ENCODE measurements at regions not wholly inside any gene's neighbourhood (a gene's known extent, or its start where the extent isn't known, plus 50 kb on each side); places are given as distances from the start of the nearest gene placed in this dataset.
A peak's percentile ranks its signal among the peaks of the same experiment; 100 is the strongest.
"Not testable (repeated sequence)": the region's sequence is repeated elsewhere in the genome, so short reads cannot be mapped to it uniquely, and the experiment has no call there.

- DNase-seq = no peak
These were observed 164.8 kb upstream of the NDN start for GRCh38 chr15:23851921-23852320.

- no peak for DNase-seq
These were observed 166.2 kb upstream of the NDN start for GRCh38 chr15:23853286-23853685.

GRCh38 chr15:23854203-23854911, 167.3 kb upstream of the NDN start:
- no peak for DNase-seq

- DNase-seq = no peak
These were observed 168.0 kb upstream of the NDN start for GRCh38 chr15:23854912-23855659.

- DNase-seq = no peak
These were observed 168.8 kb upstream of the NDN start for GRCh38 chr15:23855947-23856346.

- DNase-seq = peak; percentile 24
These were observed 170.0 kb upstream of the NDN start for GRCh38 chr15:23857028-23857641.

GRCh38 chr15:23859008-23859407, 171.9 kb upstream of the NDN start:
- DNase-seq = no peak

GRCh38 chr15:23860290-23861245, 173.5 kb upstream of the NDN start:
- no peak for DNase-seq

GRCh38 chr15:23866832-23867231, 179.7 kb upstream of the NDN start:
- peak; percentile 4 for DNase-seq

GRCh38 chr15:23869396-23869795, 182.3 kb upstream of the NDN start:
- peak; percentile 3 for DNase-seq

- not testable (repeated sequence) for DNase-seq
These were observed 186.5 kb upstream of the NDN start for GRCh38 chr15:23873613-23874012.

- DNase-seq = peak; percentile 2
These were observed 190.7 kb upstream of the NDN start for GRCh38 chr15:23877502-23878412.

GRCh38 chr15:23881291-23881690, 194.2 kb upstream of the NDN start:
- no peak for DNase-seq

- DNase-seq = no peak
These were observed 203.1 kb upstream of the NDN start for GRCh38 chr15:23890218-23890617.

- no peak for DNase-seq
These were observed 210.0 kb upstream of the NDN start for GRCh38 chr15:23897091-23897490.

- DNase-seq = no peak
These were observed 210.4 kb upstream of the NDN start for GRCh38 chr15:23897531-23897930.

- no peak for DNase-seq
These were observed 222.9 kb upstream of the NDN start for GRCh38 chr15:23910030-23910429.

- DNase-seq = no peak
These were observed 225.1 kb upstream of the NDN start for GRCh38 chr15:23912191-23912590.

GRCh38 chr15:23913081-23913480, 226.0 kb upstream of the NDN start:
- no peak for DNase-seq

- no peak for DNase-seq
These were observed 226.5 kb upstream of the NDN start for GRCh38 chr15:23913635-23914034.

- DNase-seq = no peak
These were observed 237.6 kb upstream of the NDN start for GRCh38 chr15:23924686-23925085.
